ENCODE measurements at regions not wholly inside any gene's neighbourhood (a gene's known extent, or its start where the extent isn't known, plus 50 kb on each side); places are given as distances from the start of the nearest gene placed in this dataset.

GRCh38 chr17:27391427-27391826 is 64.8 kb upstream of the KSR1 start:
- DNase-seq (ENCODE audit: low read depth) = no peak

- DNase-seq (ENCODE audit: low read depth) = no peak
Measured at GRCh38 chr17:27396045-27396444, 60.2 kb upstream of the KSR1 start.

GRCh38 chr17:27396941-27397340 is 59.3 kb upstream of the KSR1 start:
- DNase-seq (ENCODE audit: low read depth) = no peak

GRCh38 chr17:27398691-27399090 is 57.6 kb upstream of the KSR1 start:
- DNase-seq (ENCODE audit: low read depth) = no peak

GRCh38 chr17:27400991-27401390 is 55.3 kb upstream of the KSR1 start:
- DNase-seq (ENCODE audit: low read depth) = no peak

GRCh38 chr17:27402943-27403342 is 53.3 kb upstream of the KSR1 start:
- DNase-seq (ENCODE audit: low read depth) = no peak

- DNase-seq (ENCODE audit: low read depth) = no peak
Measured at GRCh38 chr17:27403480-27404005, 52.7 kb upstream of the KSR1 start.

- no peak for DNase-seq (ENCODE audit: low read depth)
Measured at GRCh38 chr17:27404676-27405075, 51.6 kb upstream of the KSR1 start.
